ENCODE measurements at regions not wholly inside any gene's neighbourhood (a gene's known extent, or its start where the extent isn't known, plus 50 kb on each side); places are given as distances from the start of the nearest gene placed in this dataset.
"Not testable (repeated sequence)": the region's sequence is repeated elsewhere in the genome, so short reads cannot be mapped to it uniquely, and the experiment has no call there.

DNA sequence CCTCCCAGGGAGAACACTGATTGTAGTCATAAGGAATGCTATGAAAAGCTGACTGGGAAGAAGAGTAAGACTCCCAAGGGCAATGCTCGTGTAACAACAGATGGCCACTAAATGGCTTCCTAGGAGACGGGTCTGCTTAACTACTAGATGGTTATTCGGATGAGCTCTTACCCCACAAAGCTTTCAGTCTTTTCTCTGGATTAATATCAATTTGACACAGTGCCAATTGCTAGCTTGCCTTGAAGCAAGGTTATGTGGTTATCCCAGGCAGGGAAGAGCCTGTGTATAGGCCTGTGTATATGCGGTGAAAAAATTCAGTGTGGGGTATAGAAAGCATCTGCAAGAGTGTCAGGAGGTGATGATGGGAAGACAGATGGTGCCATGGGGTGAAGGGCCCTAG, 86.4 kb upstream of the NOX3 start:
- no peak for DNase-seq

DNA sequence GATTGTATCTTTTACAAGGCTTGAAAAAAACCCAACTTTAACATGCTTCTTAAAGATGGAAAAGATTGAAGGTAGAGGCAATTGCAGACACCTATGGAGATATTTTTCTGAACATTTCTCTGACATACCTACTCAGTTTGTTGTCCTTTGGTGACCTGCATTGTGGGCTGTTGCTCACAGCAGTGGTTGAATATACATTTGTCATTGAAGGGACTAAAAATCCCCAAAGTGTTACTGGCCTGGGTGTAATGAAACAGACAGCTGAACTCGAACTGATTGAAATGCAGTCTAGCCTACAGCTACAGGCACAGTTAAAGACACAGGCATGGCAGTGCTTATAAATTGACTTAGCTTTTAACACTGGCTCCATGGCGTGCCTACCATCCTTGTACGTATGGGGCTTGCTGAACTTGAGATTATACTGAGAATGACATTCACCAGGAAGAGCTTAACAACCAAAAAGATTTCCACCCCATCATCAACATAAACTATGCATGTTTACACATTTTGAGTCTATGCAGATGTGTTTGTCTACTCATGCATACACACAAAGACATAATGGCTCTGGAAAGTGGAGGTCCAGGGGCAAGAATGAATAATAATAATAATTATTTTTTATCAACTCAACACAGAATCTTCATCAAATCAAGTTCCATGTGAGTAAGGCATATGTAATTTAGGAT, 83.2 kb upstream of the NOX3 start:
- no peak for DNase-seq

DNA sequence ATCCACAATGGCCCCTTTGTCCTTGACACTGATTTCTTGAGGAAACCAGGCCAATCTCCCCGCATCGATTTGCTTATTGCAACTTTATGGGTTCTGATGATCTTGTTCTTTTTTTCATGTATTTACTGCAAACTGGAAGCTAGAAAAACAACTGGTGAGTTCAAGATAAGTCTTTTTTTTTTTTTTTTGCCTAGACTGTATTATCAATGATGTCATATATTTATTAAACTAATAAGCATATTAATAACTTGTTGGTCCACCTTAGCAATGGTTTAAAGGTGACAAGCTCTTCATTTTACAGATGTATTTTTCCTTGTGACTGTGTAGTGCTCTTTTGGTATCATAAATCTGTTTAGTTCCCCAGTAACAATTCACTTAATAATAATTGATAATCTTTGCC, 79.0 kb upstream of the NOX3 start:
- DNase-seq = no peak

DNA sequence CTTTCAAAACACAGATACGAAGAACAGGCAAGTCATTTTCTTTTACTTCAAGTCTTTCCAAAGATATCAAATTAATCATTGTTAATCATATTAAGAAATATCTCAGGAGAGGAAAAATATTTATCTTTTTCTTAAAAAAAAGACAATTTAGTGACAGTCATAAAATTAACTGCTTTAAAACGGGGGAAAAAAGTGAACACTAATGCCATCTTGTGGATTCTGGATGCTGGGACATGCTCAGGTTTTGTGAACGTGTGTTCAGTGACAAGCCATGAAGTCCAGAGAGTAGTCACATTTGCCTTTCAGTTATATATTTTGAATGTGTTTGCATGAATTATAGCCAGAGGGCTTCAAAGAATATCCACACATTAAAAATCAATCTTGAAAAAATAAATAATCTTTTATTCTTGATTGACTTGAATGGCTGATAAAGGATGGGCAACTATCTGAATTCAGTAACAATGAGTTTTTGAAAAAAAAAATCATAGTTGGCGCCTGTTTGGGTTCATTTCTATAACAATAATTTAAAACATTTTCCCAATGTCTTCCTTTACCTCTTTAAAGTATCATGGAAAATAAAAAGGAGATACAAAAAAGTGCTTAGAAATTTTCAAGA, 74.7 kb upstream of the NOX3 start:
- DNase-seq = peak; percentile 53

GRCh38 chr6:155529814-155530213, 74.2 kb upstream of the NOX3 start:
- not testable (repeated sequence) for DNase-seq

DNA sequence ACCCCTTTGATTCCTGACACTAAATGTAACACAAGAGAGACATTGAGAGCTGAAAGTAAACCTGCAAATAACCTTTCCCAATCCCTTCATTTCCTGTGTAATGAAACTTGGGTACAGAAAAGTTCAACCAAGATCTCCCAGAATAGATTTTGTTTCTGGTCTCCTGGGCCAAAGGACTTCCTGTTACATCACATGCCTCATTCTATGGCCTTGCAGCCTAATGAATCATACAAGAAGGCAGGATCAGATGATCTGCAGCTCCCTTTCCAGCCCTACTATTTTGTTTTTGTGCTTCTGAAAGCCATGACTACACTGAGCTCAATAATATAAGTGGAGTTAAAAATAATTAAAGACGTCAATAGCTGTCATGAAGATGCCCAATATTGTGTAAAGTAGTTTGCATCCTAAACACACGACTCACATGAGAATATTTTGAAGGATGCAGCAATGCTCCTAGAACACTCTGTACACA, 73.4 kb upstream of the NOX3 start:
- DNase-seq = peak; percentile 82

DNA sequence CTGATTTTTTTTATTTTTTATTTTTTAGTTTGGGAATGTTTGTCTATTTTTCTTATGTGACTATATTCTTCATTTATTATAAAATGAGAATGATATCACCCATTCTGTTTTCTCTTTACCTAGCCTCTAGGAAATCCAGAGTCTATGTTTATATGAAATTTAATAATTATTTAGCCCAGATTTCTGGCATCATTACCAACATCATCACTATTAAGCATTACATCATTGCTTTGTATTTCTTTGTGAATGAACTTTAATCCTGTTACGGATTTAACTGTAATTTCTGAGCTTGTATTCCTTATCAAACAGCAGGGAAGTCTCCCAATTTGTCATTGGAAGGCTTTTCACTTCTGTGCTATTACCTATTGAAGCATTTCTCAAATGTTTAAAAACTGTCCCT, 72.7 kb upstream of the NOX3 start:
- no peak for DNase-seq

DNA sequence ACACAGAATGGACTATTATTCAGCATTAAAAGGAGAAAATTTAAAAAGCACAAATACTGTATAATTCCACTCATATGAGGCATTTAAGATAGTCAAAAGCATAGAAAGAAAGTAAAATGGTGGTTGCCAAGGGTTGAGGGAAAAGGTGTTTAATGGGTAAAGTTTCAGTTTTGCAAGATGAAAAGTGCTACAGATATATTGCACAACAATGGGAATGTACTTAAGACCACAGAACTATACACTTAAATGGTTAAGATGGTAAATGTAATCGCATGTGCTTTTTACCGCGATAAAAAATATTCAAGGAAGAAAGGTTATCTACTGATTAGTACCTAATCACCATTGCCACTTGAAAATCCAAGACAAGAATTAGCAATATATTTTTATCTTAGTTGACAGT, 71.8 kb upstream of the NOX3 start:
- no peak for DNase-seq

GRCh38 chr6:155523821-155524651, 68.4 kb upstream of the NOX3 start:
- peak; percentile 42 for DNase-seq

DNA sequence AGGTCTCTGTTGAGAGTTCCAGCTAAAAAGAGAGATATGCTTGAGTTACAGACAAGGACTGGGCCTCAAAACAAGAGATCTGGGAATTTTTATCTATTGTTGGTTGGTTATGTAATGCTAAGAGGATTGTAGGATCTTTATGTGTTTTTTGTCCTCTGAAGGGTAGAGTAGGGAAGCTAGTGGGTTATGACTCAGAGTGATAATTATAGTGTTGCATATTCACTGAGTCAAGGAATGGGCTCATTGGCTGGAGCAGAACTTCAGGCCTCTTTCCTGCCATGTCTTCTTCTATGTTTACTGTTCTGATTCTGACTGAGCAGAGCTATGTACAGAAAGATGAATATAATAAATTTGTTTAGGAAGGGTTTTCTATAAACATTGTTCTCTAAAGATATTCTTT, 66.1 kb upstream of the NOX3 start:
- no peak for DNase-seq

GRCh38 chr6:155520078-155520477, 64.4 kb upstream of the NOX3 start:
- no peak for DNase-seq

DNA sequence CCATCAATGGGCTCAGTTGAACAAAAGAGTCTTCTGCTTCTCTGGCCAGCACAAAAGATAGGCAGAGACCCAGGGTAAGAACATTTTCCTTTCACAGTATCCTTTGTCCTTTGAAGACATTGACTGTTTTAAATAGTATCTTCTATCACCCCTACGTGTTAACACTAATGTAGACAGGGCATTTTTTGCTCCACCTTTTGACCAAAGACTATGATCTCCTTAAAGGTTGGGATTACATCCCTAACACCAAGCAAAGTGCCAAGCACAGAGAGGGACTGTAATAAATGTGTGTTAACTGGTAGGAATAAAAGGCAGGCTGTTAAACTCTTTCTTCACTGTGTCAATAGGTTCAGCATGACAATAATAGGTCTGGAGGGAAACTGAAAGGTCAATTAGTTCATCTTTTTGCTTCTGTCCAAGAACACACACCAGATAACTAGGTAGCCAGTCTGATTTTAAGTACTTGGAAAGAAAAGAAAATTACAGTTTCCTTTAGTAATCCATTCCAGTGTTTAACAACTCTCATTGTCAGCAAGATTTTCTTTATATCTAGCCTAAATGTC, 63.6 kb upstream of the NOX3 start:
- no peak for DNase-seq

- no peak for DNase-seq
Measured at GRCh38 chr6:155517294-155517693, 61.7 kb upstream of the NOX3 start.

DNA sequence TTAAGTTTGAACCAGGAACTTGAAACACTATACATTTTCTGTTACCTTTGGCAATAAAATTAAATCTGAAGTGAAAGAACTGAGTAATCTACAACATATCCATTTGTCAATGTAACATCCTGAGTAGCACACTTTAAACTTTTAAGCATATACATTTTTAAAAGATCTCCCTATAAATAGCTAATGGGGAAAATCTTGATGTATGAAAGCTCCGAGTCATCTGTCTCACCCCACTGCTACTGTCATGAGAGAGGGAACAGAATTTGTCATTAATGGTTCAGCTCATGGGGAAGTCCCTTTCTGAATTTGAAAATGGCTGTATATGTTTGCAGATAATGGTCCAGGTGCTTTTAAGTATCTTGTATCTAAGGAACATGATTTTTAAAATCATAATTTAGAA, 55.2 kb upstream of the NOX3 start:
- no peak for DNase-seq

DNA sequence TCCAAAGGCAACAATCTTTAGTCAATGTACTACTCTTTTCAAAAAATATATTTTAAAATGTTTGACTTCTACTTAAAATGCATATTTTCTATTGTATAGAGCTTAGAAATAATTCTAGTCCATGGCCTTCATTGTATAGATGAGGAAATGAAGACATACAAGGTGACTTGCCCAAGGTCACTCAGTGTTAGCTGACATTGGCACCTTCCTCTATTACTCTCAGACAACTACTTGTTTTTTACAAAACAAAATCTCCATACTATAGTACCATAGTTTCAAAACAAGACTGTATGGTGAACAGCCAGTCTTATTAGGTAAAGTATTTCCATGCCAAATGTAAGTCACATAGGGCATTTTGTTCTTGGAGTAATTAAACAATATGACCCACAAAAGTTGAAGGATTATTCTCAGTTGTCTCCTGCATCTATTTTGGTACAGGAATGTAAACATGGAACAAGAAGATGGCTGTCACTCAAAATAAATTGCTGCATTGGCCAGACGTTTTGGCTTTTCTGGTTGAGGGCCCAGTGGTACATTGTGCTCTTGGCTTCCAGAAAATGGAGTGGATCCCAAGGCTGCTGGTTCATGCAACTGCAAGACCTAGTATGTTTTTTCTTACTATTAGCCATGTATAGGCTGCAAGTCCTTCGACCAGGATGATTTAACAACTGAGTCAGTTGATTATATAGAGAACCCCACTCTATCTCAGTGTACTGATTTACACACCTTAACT, 54.3 kb upstream of the NOX3 start:
- DNase-seq = no peak

GRCh38 chr6:155505608-155505989, 50.0 kb upstream of the NOX3 start:
- DNase-seq = no peak
